HFFc6 (cell line): ENCODE measurements at regions not wholly inside any gene's neighbourhood (a gene's known extent, or its start where the extent isn't known, plus 50 kb on each side); places are given as distances from the start of the nearest gene placed in this dataset.
"Not testable (repeated sequence)": the region's sequence is repeated elsewhere in the genome, so short reads cannot be mapped to it uniquely, and the experiment has no call there.

Experiments used
- DNase-seq: peaks from one replicate; pipeline ENCODE4 v3.0.0-alpha.2; 2018
- H3K27ac Mint-ChIP-seq: 2 replicates; pipeline ENCODE4 v1.8.0; 2020; ENCODE audit warnings: mild to moderate bottlenecking, mixed read lengths
- H3K27me3 Mint-ChIP-seq: 2 replicates; pipeline ENCODE4 v1.8.0; 2021; ENCODE audit warnings: mild to moderate bottlenecking, moderate library complexity, mixed read lengths; ENCODE audit not compliant: insufficient read depth
- H3K36me3 Mint-ChIP-seq: 2 replicates; pipeline ENCODE4 v1.8.0; 2021; ENCODE audit warnings: low read depth, mixed read lengths
- H3K4me1 Mint-ChIP-seq: 2 replicates; pipeline ENCODE4 v1.8.0; 2020; ENCODE audit warnings: low read depth, mixed read lengths
- H3K4me3 Mint-ChIP-seq: 2 replicates; pipeline ENCODE4 v1.8.0; 2020; ENCODE audit warnings: mild to moderate bottlenecking, moderate library complexity, mixed read lengths
- H3K9me3 Mint-ChIP-seq: 2 replicates; pipeline ENCODE4 v1.8.0; 2020; ENCODE audit warnings: mild to moderate bottlenecking, mixed read lengths
- TF ChIP-seq, protein P1 (sequence below): fragments of 200-600 bp; sonication (generic); IDR thresholded peaks from 2 replicates; pipeline ENCODE4 v1.5.0; 2021; ENCODE audit warnings: antibody characterized with exemption, mild to moderate bottlenecking

DNA sequence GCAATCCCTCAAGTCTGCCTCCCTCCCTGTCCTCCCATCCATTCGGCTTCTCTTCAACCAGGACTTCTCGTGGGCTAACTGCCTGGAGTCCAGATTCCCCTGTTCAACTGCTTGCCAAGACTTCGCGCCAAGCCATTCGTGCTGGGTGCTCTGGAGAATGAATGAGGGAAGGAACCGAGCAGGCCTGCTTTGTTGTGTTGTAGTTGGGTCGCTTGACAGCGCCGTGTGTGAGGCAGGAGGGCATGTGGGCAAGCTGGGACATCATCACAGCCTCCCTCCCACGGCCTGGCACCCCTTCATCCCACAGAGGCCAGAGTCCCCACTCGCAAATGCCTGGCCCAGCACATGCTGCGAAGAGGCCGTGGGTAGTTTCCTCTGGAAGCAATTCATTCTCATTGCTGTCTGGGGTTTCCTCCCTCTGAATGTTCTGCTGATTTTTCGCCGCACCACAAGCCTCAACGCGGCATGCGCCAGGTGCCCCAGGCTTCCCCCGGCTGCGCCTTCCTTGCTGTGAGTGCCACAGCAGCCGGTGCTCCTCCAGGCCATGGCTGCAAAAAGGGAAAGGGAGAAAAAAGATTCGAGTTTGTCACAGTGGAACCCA is 336.0 kb downstream of the QKI start:
- DNase-seq, result no peak
- Mint-ChIP-seq H3K36me3 (peaks cover 6% of the 10 kb centered on the region), H3K27me3 (peaks cover 4% of the 10 kb centered on the region; the same call in 1 of the 2 replicates), H3K9me3 (peaks cover 4% of the 10 kb centered on the region; the same call in 1 of the 2 replicates), H3K4me1 (peaks cover 7% of the 10 kb centered on the region), H3K4me3 (no peak overlapping the region), H3K27ac (no peak overlapping the region)
- TF ChIP-seq, protein P1, sequence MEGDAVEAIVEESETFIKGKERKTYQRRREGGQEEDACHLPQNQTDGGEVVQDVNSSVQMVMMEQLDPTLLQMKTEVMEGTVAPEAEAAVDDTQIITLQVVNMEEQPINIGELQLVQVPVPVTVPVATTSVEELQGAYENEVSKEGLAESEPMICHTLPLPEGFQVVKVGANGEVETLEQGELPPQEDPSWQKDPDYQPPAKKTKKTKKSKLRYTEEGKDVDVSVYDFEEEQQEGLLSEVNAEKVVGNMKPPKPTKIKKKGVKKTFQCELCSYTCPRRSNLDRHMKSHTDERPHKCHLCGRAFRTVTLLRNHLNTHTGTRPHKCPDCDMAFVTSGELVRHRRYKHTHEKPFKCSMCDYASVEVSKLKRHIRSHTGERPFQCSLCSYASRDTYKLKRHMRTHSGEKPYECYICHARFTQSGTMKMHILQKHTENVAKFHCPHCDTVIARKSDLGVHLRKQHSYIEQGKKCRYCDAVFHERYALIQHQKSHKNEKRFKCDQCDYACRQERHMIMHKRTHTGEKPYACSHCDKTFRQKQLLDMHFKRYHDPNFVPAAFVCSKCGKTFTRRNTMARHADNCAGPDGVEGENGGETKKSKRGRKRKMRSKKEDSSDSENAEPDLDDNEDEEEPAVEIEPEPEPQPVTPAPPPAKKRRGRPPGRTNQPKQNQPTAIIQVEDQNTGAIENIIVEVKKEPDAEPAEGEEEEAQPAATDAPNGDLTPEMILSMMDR, result no peak

DNA sequence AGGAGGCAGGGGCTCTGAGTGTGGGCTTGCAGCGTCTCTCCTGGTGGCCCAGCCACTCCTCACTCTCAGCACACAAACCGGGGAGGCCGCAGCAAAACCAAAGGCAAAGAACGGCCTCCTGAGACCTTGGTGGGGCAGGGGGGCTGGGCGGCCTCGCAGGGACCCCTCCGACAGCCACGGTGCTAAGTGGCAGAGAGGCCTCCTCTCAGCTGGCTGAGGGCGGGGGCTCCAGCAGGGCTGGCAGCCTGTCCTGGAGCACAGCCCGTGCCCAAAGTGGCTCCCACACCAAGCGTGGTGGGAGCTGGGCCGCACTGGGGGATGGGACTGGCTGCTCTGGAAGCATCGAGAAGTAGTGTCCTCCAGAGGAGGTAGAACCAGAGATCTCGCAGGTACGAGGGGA is 334.4 kb downstream of the QKI start:
- no peak overlapping the region for H3K4me3 Mint-ChIP-seq
- no peak for DNase-seq
- TF ChIP-seq, protein P1, result no peak
- H3K4me1 Mint-ChIP-seq, result peaks cover 13% of the 10 kb centered on the region
- H3K36me3 Mint-ChIP-seq, result peaks cover 6% of the 10 kb centered on the region
- H3K9me3 Mint-ChIP-seq, result peaks cover 4% of the 10 kb centered on the region; the same call in 1 of the 2 replicates
- H3K27ac Mint-ChIP-seq, result no peak overlapping the region
- peaks cover 4% of the 10 kb centered on the region for H3K27me3 Mint-ChIP-seq

DNA sequence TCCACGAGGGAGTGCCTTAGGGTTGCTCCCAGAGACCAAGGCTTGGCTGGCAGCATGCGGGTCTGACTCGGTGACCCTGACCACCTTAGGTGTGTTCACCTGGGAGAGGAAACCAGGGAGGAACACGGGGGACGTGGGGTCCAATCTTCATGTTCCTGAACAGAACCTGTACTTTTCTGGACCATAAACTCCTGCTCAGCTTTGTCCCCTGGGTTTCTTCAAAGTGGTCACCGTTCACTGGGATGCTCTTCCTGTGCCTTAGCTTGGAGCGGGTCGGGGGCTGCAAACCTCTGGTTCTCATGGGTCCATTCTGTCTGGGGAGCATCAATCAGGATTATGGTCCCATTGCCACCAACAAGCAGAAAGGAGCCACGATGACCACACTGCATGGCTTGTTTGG is 333.5 kb downstream of the QKI start:
- TF ChIP-seq, protein P1, result no peak
- peaks cover 4% of the 10 kb centered on the region; the same call in 1 of the 2 replicates for H3K9me3 Mint-ChIP-seq

DNA sequence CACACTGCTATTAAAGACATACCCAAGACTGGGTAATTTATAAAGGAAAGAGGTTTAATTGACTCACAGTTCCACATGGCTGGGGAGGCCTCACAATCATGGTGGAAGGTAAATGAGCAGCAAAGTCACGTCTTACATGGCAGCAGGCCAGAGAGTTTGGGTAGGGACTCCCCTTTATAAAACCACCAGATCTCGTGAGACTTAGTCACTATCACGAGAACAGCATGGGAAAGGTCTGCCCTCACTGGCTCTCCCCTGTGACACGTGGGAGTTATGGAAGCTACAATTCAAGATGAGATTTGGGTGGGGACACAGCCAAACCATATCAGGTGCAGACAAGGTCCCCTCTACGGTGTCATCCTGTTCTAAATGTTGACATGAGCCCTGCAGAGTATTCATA is 332.5 kb downstream of the QKI start:
- H3K27ac Mint-ChIP-seq, H3K9me3 Mint-ChIP-seq, DNase-seq, H3K36me3 Mint-ChIP-seq, H3K27me3 Mint-ChIP-seq, H3K4me3 Mint-ChIP-seq: not testable (repeated sequence)
- peaks cover 13% of the 10 kb centered on the region for H3K4me1 Mint-ChIP-seq

More for the DNA sequence above, 333.5 kb downstream of the QKI start:
- Mint-ChIP-seq H3K36me3 (peaks cover 6% of the 10 kb centered on the region), H3K4me1 (peaks cover 13% of the 10 kb centered on the region), H3K27ac (no peak overlapping the region), H3K27me3 (peaks cover 4% of the 10 kb centered on the region), H3K4me3 (no peak overlapping the region)
- DNase-seq, result no peak

DNA sequence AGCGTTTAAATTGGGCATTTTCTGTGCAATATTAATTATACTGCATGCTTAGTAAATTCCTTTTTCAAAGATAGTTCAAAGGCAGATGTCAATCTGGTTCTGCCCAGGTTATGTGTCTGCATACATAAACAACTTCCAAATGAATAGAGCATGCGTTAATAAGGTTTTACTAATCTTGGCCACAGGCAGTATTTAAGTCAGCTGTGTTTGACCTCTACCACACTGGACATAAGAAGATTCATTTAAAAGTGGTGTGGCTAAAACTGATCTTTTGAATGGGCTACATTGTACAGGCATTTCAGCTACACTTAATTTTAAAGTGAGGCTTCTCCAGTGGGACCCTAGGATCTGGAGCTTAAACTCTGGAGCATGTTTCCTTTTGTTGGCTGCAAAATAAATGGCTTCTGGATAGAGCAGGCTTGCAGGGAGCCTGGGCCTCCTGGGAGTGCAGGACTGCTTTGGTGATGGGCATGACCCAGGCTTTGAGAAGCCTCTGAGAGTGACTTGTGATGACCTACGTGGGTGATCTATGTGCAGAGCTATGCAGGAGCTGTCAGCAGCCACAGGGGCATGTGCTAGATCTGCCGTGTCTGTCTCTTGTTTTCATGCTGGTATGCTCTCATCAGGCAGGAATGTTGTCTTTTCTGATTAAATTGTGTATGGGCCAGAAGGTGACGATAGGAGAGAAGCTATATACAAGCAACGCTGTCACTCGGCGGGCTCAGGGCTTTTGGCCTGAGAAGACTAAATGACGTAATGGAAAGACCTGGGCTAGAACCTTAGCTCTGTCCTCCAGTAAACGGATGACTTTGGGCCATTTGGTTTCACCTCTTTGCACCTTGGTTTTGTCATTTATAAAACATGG is 331.2 kb downstream of the QKI start:
- TF ChIP-seq, protein P1, result no peak
- peak overlapping the region; percentile 8; the same call in 1 of the 2 replicates for H3K4me3 Mint-ChIP-seq
- no peak overlapping the region for H3K27ac Mint-ChIP-seq
- H3K4me1 Mint-ChIP-seq, result peaks cover 13% of the 10 kb centered on the region
- peaks cover 4% of the 10 kb centered on the region; the same call in 1 of the 2 replicates for H3K9me3 Mint-ChIP-seq
- no peaks in the 10 kb centered on the region for H3K36me3 Mint-ChIP-seq
- peaks cover 5% of the 10 kb centered on the region for H3K27me3 Mint-ChIP-seq
- peak; percentile 78 for DNase-seq
